ENCODE measurements at regions not wholly inside any gene's neighbourhood (a gene's known extent, or its start where the extent isn't known, plus 50 kb on each side); places are given as distances from the start of the nearest gene placed in this dataset.

DNA sequence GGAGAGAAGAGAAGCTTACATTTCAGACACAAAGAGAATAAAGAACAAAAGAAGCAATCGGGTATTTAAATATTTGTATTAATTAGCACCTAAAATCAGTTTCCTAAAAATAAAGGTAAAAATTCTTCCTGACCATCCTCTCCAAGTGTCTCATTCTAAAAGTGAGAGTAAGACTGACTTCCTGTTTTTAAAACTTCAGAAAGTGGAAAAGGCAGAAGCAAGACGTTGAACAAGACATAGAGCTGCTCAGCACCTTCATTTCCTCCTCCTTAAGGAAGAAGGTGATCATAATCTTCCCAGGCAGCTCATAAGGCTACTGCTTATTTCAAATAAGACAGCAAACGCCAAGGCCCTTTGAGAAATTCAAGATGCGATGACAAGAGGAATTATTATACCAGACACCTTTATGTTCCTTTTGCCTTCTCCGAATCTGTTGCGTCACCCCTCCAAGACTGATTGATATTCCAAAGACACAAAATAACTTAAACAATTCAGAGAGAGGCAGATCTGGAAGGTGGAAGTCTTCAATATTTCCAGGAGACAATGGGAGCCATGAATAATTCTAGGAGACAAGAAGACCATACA lies 238.8 kb upstream of the TLE3 start:
- H3K4me3 ChIP-seq (ENCODE audit: low read depth, low read length), result no peak overlapping the region
- TF ChIP-seq, protein P1, sequence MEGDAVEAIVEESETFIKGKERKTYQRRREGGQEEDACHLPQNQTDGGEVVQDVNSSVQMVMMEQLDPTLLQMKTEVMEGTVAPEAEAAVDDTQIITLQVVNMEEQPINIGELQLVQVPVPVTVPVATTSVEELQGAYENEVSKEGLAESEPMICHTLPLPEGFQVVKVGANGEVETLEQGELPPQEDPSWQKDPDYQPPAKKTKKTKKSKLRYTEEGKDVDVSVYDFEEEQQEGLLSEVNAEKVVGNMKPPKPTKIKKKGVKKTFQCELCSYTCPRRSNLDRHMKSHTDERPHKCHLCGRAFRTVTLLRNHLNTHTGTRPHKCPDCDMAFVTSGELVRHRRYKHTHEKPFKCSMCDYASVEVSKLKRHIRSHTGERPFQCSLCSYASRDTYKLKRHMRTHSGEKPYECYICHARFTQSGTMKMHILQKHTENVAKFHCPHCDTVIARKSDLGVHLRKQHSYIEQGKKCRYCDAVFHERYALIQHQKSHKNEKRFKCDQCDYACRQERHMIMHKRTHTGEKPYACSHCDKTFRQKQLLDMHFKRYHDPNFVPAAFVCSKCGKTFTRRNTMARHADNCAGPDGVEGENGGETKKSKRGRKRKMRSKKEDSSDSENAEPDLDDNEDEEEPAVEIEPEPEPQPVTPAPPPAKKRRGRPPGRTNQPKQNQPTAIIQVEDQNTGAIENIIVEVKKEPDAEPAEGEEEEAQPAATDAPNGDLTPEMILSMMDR (IDR thresholded peaks at IDR 0.05; ENCODE audit: borderline replicate concordance, insufficient read depth, low read depth, low read length), result no peak

DNA sequence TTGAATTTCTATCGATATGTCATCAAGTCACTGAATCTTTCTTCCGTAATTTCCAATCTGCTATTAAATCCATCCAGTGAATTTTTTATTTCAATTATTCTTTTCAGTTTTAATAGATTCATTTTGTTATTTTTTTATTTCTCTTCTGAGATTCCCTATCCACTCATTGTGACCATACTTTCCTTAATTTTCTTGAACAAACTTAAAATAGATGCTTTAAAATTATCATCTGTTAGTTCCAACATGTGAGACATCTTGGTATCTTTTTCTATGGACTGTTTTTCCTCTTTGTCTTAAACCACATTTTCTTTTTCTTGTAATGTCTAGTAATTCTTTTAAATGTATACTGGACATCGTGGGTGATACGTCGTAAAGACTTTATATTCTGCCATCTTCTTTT lies 236.6 kb upstream of the TLE3 start:
- H3K4me3 ChIP-seq (ENCODE audit: low read depth, low read length), result no peak overlapping the region
- TF ChIP-seq, protein P1 (IDR thresholded peaks at IDR 0.05; ENCODE audit: borderline replicate concordance, insufficient read depth, low read depth, low read length), result no peak

DNA sequence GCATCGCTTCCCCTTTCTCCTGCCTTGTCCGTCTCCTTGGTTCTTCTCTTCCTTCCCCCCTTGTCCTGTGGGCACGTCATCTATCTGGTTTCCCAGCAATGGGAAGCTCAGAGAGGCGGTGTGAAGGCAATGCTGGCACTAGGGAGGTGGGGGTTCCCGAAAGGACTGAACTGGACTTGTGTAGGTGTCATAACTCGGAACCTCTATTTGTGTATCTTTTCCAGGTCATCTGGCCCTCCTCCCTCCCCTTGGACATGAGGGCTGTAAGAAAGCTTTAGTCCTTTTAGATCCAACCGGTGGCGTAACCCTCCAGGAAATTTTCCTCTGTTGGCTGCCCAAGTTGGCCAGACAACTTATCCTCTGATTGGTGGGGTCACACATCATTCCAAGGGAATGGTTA lies 231.5 kb upstream of the TLE3 start:
- H3K4me3 ChIP-seq (ENCODE audit: low read depth, low read length), result no peak overlapping the region
- TF ChIP-seq, protein P1 (IDR thresholded peaks at IDR 0.05; ENCODE audit: borderline replicate concordance, insufficient read depth, low read depth, low read length), result no peak

DNA sequence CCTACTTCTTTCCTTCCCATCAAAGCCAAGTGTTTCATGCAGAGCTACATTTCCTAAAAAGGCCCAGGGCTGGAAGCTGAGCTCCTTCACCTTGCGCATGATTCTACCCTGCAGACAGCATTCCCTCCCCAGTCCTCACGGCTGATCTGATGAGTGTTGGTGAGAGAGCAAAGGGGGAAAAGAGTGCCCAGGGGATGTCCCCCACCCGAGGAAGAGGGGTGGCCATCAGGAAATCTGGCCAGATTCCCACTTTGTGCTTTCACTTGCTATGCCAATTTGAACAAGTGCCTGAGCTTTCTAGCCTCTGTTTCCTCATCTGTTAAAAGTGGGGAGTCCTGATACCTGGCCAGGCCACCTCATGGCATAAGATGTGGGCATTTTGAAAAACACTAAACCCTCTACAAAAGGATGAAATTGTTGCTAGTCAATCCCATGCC lies 231.0 kb upstream of the TLE3 start:
- TF ChIP-seq, protein P1 (IDR thresholded peaks at IDR 0.05; ENCODE audit: borderline replicate concordance, insufficient read depth, low read depth, low read length), result no peak
- no peak overlapping the region for H3K4me3 ChIP-seq (ENCODE audit: low read depth, low read length)

DNA sequence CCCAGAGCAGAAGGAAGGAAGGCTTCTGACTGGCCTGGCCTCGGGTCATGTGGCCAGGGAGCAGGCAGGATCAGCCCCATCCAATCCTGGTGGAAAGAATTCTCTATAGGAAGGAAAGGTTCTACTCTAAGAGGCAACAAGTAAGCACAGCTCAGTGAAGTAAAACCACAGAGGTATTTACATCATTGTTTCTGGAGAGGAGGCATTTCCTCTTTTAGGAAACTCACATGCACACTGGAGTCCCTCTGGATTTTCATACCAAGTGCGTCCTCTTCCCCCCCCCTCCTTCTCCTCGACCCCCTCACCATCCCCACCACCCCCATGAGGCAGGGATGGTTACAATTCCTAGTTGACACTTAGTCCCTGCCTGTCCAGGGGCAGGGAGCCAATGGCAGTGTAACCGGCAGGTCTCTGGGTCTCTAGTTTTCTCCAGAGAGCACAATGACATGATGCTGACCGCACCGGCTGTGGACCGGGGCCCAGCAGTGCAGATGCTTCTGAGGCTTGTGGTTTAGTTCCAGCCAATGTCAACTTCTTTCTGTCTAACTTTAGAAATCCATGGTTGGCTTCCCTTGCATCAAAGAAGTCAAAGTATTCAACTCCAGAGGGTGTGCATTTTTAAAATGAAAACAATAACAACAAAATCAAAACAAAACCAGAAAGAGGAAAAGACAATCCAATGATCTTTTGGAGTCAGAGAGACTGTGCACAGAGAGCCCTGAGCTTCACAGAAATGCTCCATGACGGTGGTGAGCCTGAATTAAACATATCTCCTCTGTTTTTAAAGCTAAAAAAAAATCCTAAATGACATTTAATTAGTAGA lies 230.3 kb upstream of the TLE3 start:
- TF ChIP-seq, protein P1 (IDR thresholded peaks at IDR 0.05; ENCODE audit: borderline replicate concordance, insufficient read depth, low read depth, low read length), result no peak
- no peak overlapping the region for H3K4me3 ChIP-seq (ENCODE audit: low read depth, low read length)

DNA sequence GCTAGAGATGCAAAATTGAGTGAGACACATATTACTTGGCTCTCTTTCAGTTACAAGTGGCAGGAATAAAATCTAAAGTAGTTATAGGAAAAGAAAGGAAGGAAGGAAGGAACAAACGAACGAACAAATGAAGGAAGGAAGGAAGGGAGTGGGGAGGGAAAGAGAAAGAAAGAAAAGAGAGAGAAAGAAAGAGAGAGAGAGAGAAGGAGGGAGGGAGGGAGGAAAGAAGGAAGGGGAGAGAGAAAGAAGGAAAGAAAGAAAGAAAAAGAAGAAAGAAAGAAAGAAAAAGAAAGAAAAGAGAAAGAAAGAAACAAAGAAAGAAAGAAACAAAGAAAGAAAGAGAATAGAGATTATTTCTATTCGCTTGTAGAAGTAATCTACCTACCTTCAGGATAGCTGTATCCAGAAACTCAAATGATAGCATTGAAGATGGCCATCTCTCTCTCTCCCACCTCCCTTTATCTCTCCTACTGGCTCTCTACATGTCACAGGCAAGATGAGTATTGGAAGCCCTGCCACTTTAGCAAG lies 229.7 kb upstream of the TLE3 start:
- no peak overlapping the region for H3K4me3 ChIP-seq (ENCODE audit: low read depth, low read length)
- TF ChIP-seq, protein P1 (IDR thresholded peaks at IDR 0.05; ENCODE audit: borderline replicate concordance, insufficient read depth, low read depth, low read length), result no peak

Data from GM12875 (cell line).